K562 (cell line): ENCODE measurements at regions not wholly inside any gene's neighbourhood (a gene's known extent, or its start where the extent isn't known, plus 50 kb on each side); places are given as distances from the start of the nearest gene placed in this dataset.

ENCODE experiments used
- ATAC-seq: fragments of 200-7000 bp; cut with Tn5 transposase; 3 replicates; pipeline ENCODE4 v1.9.1; 2020; ENCODE audit warnings: moderate library complexity
- BruUV-seq: library from RNA; stranded (reverse); fragments of 400-500 nt; replicated peaks from 2 replicates; lab custom pipeline; 2021; lab: Mats Ljungman, UMichigan
- CTCF ChIA-PET: fragments of 300-600 bp; formaldehyde crosslinking; extraction: SDS; loops from one replicate; lab custom pipeline; 2021; ENCODE audit warnings: low intra/inter-chr PET ratio; lab: Yijun Ruan, JAX
- POLR2A ChIA-PET: fragments of 300-600, 350-650 bp; sonication (Branson Sonifier 250); formaldehyde crosslinking; extraction: SDS; loops from one replicate; lab custom pipeline; 2021; ENCODE audit warnings: antibody characterized with exemption, inconsistent platforms; lab: Yijun Ruan, JAX
- DNase-seq, 4 experiments: peaks; one replicate each; pipeline versions ENCODE4 v3.0.0 to v3.0.0-alpha.2; 2011 to 2018; ENCODE audit warnings: low spot score in 3 of 4, mixed read lengths in 3 of 4; ENCODE audit errors: extremely low read depth in 1 of 4
- FAIRE-seq: peaks from 2 replicates; lab custom pipeline; 2011; peaks lifted over from hg19 to GRCh38; lab: Jason Lieb, UNC
- H2AFZ ChIP-seq: 2 replicates; pipeline ENCODE4 v1.6.0; 2011; ENCODE audit warnings: low read depth, low read length, control low read depth, inconsistent platforms
- H3K27ac ChIP-seq: fragments of 200-600 bp; 3 replicates; pipeline ENCODE4 v1.8.0; 2011; ENCODE audit warnings: low read depth, mild to moderate bottlenecking, control low read depth, inconsistent platforms, low read length, moderate library complexity, mixed read lengths; ENCODE audit errors: extremely low read depth
- H3K27me3 ChIP-seq, 2 experiments: fragments of 300-600 bp in 1 of 2; 2 replicates in 1 of 2; 3 replicates in 1 of 2; pipeline versions ENCODE4 v1.6.0 to v1.8.0; 2011; ENCODE audit warnings: inconsistent platforms in 2 of 2, low read length in 2 of 2, mild to moderate bottlenecking in 1 of 2, mixed read lengths in 1 of 2, moderate library complexity in 1 of 2; ENCODE audit not compliant: control insufficient read depth in 2 of 2, insufficient read depth in 2 of 2
- H3K36me3 ChIP-seq: fragments of 300-600 bp; 3 replicates; pipeline ENCODE4 v1.8.0; 2011; ENCODE audit warnings: mild to moderate bottlenecking, low read length, inconsistent platforms; ENCODE audit not compliant: control insufficient read depth, insufficient read depth
- H3K4me1 ChIP-seq, 2 experiments: fragments of 200-600 bp in 1 of 2; replicated peaks in 1 of 2; 2 replicates in 1 of 2; 3 replicates in 1 of 2; pipeline versions ENCODE4 v1.5.1 to v1.8.0; 2011; ENCODE audit warnings: inconsistent platforms in 2 of 2, low read length in 2 of 2, mild to moderate bottlenecking in 1 of 2, mixed read lengths in 1 of 2, moderate library complexity in 1 of 2; ENCODE audit not compliant: control insufficient read depth in 2 of 2, insufficient read depth in 2 of 2
- H3K4me2 ChIP-seq: 2 replicates; pipeline ENCODE4 v1.6.1; 2011; ENCODE audit warnings: low read length, control low read depth, inconsistent platforms, mixed read lengths; ENCODE audit not compliant: insufficient read depth
- H3K4me3 ChIP-seq: fragments of 200-600 bp; sonication (generic), shearing (Covaris generic); 2 replicates; pipeline ENCODE4 v1.5.1; 2016; ENCODE audit warnings: control low read depth, inconsistent platforms
- H3K79me2 ChIP-seq: fragments of 200-600 bp; 3 replicates; pipeline ENCODE4 v1.8.0; 2011; ENCODE audit warnings: low read length, inconsistent platforms; ENCODE audit not compliant: control insufficient read depth, insufficient read depth
- H3K9ac ChIP-seq, 2 experiments: 2 replicates each; pipeline versions ENCODE4 v1.6.0 to v1.6.1; 2011; ENCODE audit warnings: low read depth in 2 of 2, low read length in 2 of 2, control low read depth in 1 of 2, inconsistent platforms in 1 of 2, mild to moderate bottlenecking in 1 of 2, mixed read lengths in 1 of 2; ENCODE audit not compliant: insufficient read depth in 1 of 2
- H3K9me1 ChIP-seq: one replicate; pipeline ENCODE4 v1.6.0; 2011; ENCODE audit warnings: inconsistent platforms, mild to moderate bottlenecking, low read length, moderate library complexity; ENCODE audit not compliant: control insufficient read depth, insufficient read depth
- H3K9me3 ChIP-seq: replicated peaks from 2 replicates; pipeline ENCODE4 v1.5.1; 2011; ENCODE audit warnings: low read depth, low read length, inconsistent platforms; ENCODE audit not compliant: control insufficient read depth, insufficient read depth
- H4K20me1 ChIP-seq: replicated peaks from 2 replicates; pipeline ENCODE4 v1.6.1; 2011; ENCODE audit warnings: low read length, inconsistent platforms, mixed read lengths; ENCODE audit not compliant: control insufficient read depth, insufficient read depth
- CCNT2 ChIP-seq: IDR thresholded peaks from 2 replicates; pipeline ENCODE4 v1.6.1; 2011; ENCODE audit warnings: borderline replicate concordance, low read depth, mild to moderate bottlenecking, moderate library complexity, mixed read lengths, low read length; ENCODE audit not compliant: insufficient read length; ENCODE audit errors: extremely low read depth
- KLF13 ChIP-seq: fragments of 450-650 bp; IDR thresholded peaks from 2 replicates; pipeline ENCODE4 v1.6.1; 2016; ENCODE audit warnings: missing genetic modification characterization, low read depth, mild to moderate bottlenecking, missing compliant biosample characterization, moderate library complexity, borderline replicate concordance
- SRSF1 ChIP-seq: fragments of 200-400 bp; formaldehyde crosslinking; IDR thresholded peaks from 2 replicates; pipeline ENCODE4 v1.6.1; 2017; ENCODE audit warnings: mild to moderate bottlenecking, low read depth, low read length, moderate library complexity
- SRSF7 ChIP-seq: fragments of 200-400 bp; formaldehyde crosslinking; optimal IDR thresholded peaks from 2 replicates; pipeline ENCODE3; 2017; ENCODE audit warnings: mild to moderate bottlenecking, low read depth, low read length
- TGIF2 ChIP-seq: sonication (generic); formaldehyde crosslinking; IDR thresholded peaks from 2 replicates; pipeline ENCODE4 v1.8.1; 2022; ENCODE audit warnings: mild to moderate bottlenecking, missing genetic modification reagents, moderate library complexity
- WGBS: fragments of 100-300 bp; shearing (Covaris generic); methylation state at CpG from one replicate; pipeline ENCODE4 v1.1.6; 2016; ENCODE audit warnings: low coverage, mixed read lengths; ENCODE audit not compliant: insufficient coverage; ENCODE audit errors: missing lambda C conversion rate; 5-methylcytosine and 5-hydroxymethylcytosine counted together
- in situ Hi-C: fragments of 300-500 bp; cut with MboI; formaldehyde crosslinking; loops from 4 replicates; pipeline ENCODE4 v1.15.0; 2018; ENCODE audit warnings: inconsistent platforms, mixed read lengths
- intact Hi-C: fragments of 100-400 bp; cut with micrococcal nuclease; formaldehyde crosslinking; loops from 2 replicates; pipeline ENCODE4 v1.14.2; 2022
- TF ChIP-seq, protein P1 (sequence below): fragments of 450-650 bp; formaldehyde crosslinking; IDR thresholded peaks from 2 replicates; pipeline ENCODE4 v1.4.0; 2020; ENCODE audit warnings: mild to moderate bottlenecking, moderate library complexity
- TF ChIP-seq, protein P2 (sequence below): fragments of 450-650 bp; IDR thresholded peaks from 2 replicates; pipeline ENCODE4 v1.6.1; 2016; ENCODE audit warnings: mild to moderate bottlenecking, moderate library complexity

DNA sequence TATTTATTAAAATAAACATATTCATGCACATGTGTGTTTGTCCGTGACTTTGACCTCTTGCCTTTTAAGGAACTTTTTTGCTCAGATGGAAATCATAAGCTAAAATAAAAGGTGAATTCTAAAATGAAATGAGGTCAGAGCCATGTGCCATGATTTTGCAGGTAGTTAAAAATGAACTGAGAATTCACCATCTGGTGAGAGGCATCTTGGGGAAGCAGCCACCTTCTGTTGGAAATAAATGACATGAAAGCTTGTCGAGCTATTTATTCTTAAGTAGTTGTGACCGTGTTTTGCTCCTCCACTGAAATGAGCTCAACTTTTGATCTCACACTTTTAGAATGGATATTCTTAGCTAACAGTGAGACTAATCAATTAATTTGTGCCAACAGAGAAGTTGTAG, 56.8 kb upstream of the CNOT2 start:
- no peak for ATAC-seq
- BruUV-seq = no TSS peak
- WGBS = 19% methylated on average over 3 of the region's 3 CpGs
- H3K36me3 ChIP-seq = no peaks in the 10 kb centered on the region
- FAIRE-seq = no peak
- CTCF ChIA-PET = no interaction called here
- peak overlapping the region; percentile 44 for H2AFZ ChIP-seq
- no peaks in the 10 kb centered on the region for H3K9me1 ChIP-seq
- TF ChIP-seq, protein P1, sequence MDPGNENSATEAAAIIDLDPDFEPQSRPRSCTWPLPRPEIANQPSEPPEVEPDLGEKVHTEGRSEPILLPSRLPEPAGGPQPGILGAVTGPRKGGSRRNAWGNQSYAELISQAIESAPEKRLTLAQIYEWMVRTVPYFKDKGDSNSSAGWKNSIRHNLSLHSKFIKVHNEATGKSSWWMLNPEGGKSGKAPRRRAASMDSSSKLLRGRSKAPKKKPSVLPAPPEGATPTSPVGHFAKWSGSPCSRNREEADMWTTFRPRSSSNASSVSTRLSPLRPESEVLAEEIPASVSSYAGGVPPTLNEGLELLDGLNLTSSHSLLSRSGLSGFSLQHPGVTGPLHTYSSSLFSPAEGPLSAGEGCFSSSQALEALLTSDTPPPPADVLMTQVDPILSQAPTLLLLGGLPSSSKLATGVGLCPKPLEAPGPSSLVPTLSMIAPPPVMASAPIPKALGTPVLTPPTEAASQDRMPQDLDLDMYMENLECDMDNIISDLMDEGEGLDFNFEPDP (CRISPR knock-in tag) = no peak
- TF ChIP-seq CCNT2 = no peak
- TF ChIP-seq, protein P2, sequence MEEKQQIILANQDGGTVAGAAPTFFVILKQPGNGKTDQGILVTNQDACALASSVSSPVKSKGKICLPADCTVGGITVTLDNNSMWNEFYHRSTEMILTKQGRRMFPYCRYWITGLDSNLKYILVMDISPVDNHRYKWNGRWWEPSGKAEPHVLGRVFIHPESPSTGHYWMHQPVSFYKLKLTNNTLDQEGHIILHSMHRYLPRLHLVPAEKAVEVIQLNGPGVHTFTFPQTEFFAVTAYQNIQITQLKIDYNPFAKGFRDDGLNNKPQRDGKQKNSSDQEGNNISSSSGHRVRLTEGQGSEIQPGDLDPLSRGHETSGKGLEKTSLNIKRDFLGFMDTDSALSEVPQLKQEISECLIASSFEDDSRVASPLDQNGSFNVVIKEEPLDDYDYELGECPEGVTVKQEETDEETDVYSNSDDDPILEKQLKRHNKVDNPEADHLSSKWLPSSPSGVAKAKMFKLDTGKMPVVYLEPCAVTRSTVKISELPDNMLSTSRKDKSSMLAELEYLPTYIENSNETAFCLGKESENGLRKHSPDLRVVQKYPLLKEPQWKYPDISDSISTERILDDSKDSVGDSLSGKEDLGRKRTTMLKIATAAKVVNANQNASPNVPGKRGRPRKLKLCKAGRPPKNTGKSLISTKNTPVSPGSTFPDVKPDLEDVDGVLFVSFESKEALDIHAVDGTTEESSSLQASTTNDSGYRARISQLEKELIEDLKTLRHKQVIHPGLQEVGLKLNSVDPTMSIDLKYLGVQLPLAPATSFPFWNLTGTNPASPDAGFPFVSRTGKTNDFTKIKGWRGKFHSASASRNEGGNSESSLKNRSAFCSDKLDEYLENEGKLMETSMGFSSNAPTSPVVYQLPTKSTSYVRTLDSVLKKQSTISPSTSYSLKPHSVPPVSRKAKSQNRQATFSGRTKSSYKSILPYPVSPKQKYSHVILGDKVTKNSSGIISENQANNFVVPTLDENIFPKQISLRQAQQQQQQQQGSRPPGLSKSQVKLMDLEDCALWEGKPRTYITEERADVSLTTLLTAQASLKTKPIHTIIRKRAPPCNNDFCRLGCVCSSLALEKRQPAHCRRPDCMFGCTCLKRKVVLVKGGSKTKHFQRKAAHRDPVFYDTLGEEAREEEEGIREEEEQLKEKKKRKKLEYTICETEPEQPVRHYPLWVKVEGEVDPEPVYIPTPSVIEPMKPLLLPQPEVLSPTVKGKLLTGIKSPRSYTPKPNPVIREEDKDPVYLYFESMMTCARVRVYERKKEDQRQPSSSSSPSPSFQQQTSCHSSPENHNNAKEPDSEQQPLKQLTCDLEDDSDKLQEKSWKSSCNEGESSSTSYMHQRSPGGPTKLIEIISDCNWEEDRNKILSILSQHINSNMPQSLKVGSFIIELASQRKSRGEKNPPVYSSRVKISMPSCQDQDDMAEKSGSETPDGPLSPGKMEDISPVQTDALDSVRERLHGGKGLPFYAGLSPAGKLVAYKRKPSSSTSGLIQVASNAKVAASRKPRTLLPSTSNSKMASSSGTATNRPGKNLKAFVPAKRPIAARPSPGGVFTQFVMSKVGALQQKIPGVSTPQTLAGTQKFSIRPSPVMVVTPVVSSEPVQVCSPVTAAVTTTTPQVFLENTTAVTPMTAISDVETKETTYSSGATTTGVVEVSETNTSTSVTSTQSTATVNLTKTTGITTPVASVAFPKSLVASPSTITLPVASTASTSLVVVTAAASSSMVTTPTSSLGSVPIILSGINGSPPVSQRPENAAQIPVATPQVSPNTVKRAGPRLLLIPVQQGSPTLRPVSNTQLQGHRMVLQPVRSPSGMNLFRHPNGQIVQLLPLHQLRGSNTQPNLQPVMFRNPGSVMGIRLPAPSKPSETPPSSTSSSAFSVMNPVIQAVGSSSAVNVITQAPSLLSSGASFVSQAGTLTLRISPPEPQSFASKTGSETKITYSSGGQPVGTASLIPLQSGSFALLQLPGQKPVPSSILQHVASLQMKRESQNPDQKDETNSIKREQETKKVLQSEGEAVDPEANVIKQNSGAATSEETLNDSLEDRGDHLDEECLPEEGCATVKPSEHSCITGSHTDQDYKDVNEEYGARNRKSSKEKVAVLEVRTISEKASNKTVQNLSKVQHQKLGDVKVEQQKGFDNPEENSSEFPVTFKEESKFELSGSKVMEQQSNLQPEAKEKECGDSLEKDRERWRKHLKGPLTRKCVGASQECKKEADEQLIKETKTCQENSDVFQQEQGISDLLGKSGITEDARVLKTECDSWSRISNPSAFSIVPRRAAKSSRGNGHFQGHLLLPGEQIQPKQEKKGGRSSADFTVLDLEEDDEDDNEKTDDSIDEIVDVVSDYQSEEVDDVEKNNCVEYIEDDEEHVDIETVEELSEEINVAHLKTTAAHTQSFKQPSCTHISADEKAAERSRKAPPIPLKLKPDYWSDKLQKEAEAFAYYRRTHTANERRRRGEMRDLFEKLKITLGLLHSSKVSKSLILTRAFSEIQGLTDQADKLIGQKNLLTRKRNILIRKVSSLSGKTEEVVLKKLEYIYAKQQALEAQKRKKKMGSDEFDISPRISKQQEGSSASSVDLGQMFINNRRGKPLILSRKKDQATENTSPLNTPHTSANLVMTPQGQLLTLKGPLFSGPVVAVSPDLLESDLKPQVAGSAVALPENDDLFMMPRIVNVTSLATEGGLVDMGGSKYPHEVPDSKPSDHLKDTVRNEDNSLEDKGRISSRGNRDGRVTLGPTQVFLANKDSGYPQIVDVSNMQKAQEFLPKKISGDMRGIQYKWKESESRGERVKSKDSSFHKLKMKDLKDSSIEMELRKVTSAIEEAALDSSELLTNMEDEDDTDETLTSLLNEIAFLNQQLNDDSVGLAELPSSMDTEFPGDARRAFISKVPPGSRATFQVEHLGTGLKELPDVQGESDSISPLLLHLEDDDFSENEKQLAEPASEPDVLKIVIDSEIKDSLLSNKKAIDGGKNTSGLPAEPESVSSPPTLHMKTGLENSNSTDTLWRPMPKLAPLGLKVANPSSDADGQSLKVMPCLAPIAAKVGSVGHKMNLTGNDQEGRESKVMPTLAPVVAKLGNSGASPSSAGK = no peak
- TF ChIP-seq SRSF1 = no peak
- no peak for TF ChIP-seq KLF13 (tag)
- no peak for TF ChIP-seq SRSF7
- no peak for TF ChIP-seq TGIF2
- TF ChIP-seq, all 486 proteins: peak for 0
- Histone ChIP-seq H3K79me2 (no peaks in the 10 kb centered on the region), H3K4me2 (no peak overlapping the region), H3K4me3 (no peak overlapping the region), H3K9me3 (no peaks in the 10 kb centered on the region), H3K27me3 (no peaks in the 10 kb centered on the region), H3K4me1 (no peaks in the 10 kb centered on the region), H3K9ac (no peak overlapping the region), H4K20me1 (no peaks in the 10 kb centered on the region), H3K27ac (no peak overlapping the region)
- intact Hi-C loops = no loop called here
- DNase-seq = no peak
- POLR2A ChIA-PET = no interaction called here
- in situ Hi-C loops = no loop called here
